GM12878 (cell line): ENCODE measurements at regions not wholly inside any gene's neighbourhood (a gene's known extent, or its start where the extent isn't known, plus 50 kb on each side); places are given as distances from the start of the nearest gene placed in this dataset.

Experiments
- ATAC-seq: fragments of 200-7000 bp; cut with Tn5 transposase; 3 replicates; pipeline ENCODE4 v1.9.1; 2020; ENCODE audit warnings: mild to moderate bottlenecking, moderate library complexity
- BruUV-seq: library from RNA; stranded (reverse); fragments of 400-500 nt; replicated peaks from 2 replicates; lab custom pipeline; 2021; lab: Mats Ljungman, UMichigan
- CTCF ChIA-PET: fragments of 300-600 bp; sonication (Branson Sonifier 250); formaldehyde crosslinking; extraction: SDS; loops from one replicate; lab custom pipeline; 2021; ENCODE audit warnings: inconsistent platforms; lab: Yijun Ruan, JAX
- POLR2A ChIA-PET: fragments of 350-600 bp; formaldehyde crosslinking; extraction: SDS; loops from one replicate; lab custom pipeline; 2021; ENCODE audit warnings: inconsistent platforms; lab: Charles Lee
- RAD21 ChIA-PET: fragments of 300-600 bp; sonication (Branson Sonifier 250); formaldehyde crosslinking; loops from one replicate; lab custom pipeline; 2023; ENCODE audit warnings: antibody characterized with exemption; ENCODE audit not compliant: unreplicated experiment; lab: Charles Lee
- SMC1A ChIA-PET: fragments of 300-600 bp; sonication (Branson Sonifier 250); formaldehyde crosslinking; loops from one replicate; lab custom pipeline; 2023; ENCODE audit not compliant: unreplicated experiment, uncharacterized antibody; lab: Charles Lee
- DNase-seq: peaks from one replicate; pipeline ENCODE4 v3.0.0-alpha.2; 2011; ENCODE audit warnings: low read depth, low spot score
- FAIRE-seq: peaks from 3 replicates; lab custom pipeline; 2011; peaks lifted over from hg19 to GRCh38; lab: Jason Lieb, UNC
- H2AFZ ChIP-seq: 2 replicates; pipeline ENCODE4 v1.6.0; 2011; ENCODE audit warnings: low read depth, low read length, control low read depth; ENCODE audit not compliant: control insufficient read depth
- H3K27ac ChIP-seq: 2 replicates; pipeline ENCODE4 v1.5.1; 2011; ENCODE audit warnings: control low read depth; ENCODE audit not compliant: control insufficient read depth, insufficient read depth
- H3K27me3 ChIP-seq, 2 experiments: replicated peaks in 1 of 2; 2 replicates each; pipeline versions ENCODE4 v1.6.0 to v1.6.1; 2011; ENCODE audit warnings: low read length in 1 of 2; ENCODE audit not compliant: control insufficient read depth in 2 of 2, insufficient read depth in 2 of 2
- H3K36me3 ChIP-seq, 2 experiments: 2 replicates each; pipeline ENCODE4 v1.5.1; 2011; ENCODE audit warnings: low read length in 1 of 2; ENCODE audit not compliant: control insufficient read depth in 2 of 2, insufficient read depth in 2 of 2
- H3K4me1 ChIP-seq: 2 replicates; pipeline ENCODE4 v1.6.1; 2011; ENCODE audit warnings: mild to moderate bottlenecking, low read length, moderate library complexity, mixed read lengths; ENCODE audit not compliant: control insufficient read depth, insufficient read depth
- H3K4me2 ChIP-seq: 2 replicates; pipeline ENCODE4 v1.6.0; 2011; ENCODE audit warnings: control low read depth; ENCODE audit not compliant: control insufficient read depth, insufficient read depth
- H3K4me3 ChIP-seq: fragments of 200-600 bp; sonication (generic); 2 replicates; pipeline ENCODE4 v1.5.1; 2016
- H3K79me2 ChIP-seq: 2 replicates; pipeline ENCODE4 v1.6.0; 2011; ENCODE audit warnings: low read length; ENCODE audit not compliant: control insufficient read depth, insufficient read depth
- H3K9ac ChIP-seq: 2 replicates; pipeline ENCODE4 v1.8.0; 2011; ENCODE audit warnings: low read length, control low read depth, mixed read lengths; ENCODE audit not compliant: control insufficient read depth, insufficient read depth
- H3K9me3 ChIP-seq: replicated peaks from 3 replicates; pipeline ENCODE4 v1.5.1; 2011; ENCODE audit warnings: mild to moderate bottlenecking, low read length; ENCODE audit not compliant: control insufficient read depth, insufficient read depth
- H4K20me1 ChIP-seq: 2 replicates; pipeline ENCODE4 v1.6.0; 2011; ENCODE audit not compliant: control insufficient read depth, insufficient read depth
- BRCA1 ChIP-seq: IDR thresholded peaks from 2 replicates; pipeline ENCODE4 v1.6.1; 2011; ENCODE audit warnings: low read depth, low read length, improper control_type of control experiment
- ESRRA ChIP-seq: IDR thresholded peaks from 2 replicates; pipeline ENCODE4 v1.6.1; 2012; ENCODE audit warnings: mild to moderate bottlenecking, low read length, improper control_type of control experiment
- IKZF2 ChIP-seq, 2 experiments: fragments of 450-650 bp; IDR thresholded peaks; 2 replicates each; pipeline ENCODE4 v1.6.1; 2017; ENCODE audit warnings: mild to moderate bottlenecking in 2 of 2, moderate library complexity in 2 of 2
- JUND ChIP-seq: IDR thresholded peaks from 2 replicates; pipeline ENCODE4 v1.6.1; 2012; ENCODE audit warnings: low read depth, mild to moderate bottlenecking, low read length, improper control_type of control experiment, moderate library complexity
- MTA3 ChIP-seq: IDR thresholded peaks from 2 replicates; pipeline ENCODE4 v1.6.1; 2012; ENCODE audit warnings: low read length, inconsistent platforms, borderline replicate concordance
- NRF1 ChIP-seq: conservative IDR thresholded peaks from 2 replicates; pipeline ENCODE4 v1.6.1; 2011; ENCODE audit warnings: mild to moderate bottlenecking, low read depth, low read length, improper control_type of control experiment
- PAX8 ChIP-seq: fragments of 450-650 bp; IDR thresholded peaks from 2 replicates; pipeline ENCODE4 v1.6.1; 2017; ENCODE audit warnings: mild to moderate bottlenecking, moderate library complexity
- POLR2AphosphoS2 ChIP-seq: IDR thresholded peaks from 2 replicates; pipeline ENCODE4 v1.6.1; 2011; ENCODE audit warnings: low read depth, mild to moderate bottlenecking, low read length, improper control_type of control experiment, moderate library complexity
- SMAD5 ChIP-seq: IDR thresholded peaks from 2 replicates; pipeline ENCODE4 v1.6.1; 2016; ENCODE audit warnings: antibody characterized with exemption, low read depth
- SP1 ChIP-seq: IDR thresholded peaks from one replicate; pipeline ENCODE4 v1.6.1; 2011; ENCODE audit warnings: low read depth, low read length
- YBX1 ChIP-seq: fragments of 450-650 bp; IDR thresholded peaks from 2 replicates; pipeline ENCODE4 v1.6.1; 2016; ENCODE audit warnings: antibody characterized with exemption
- in situ Hi-C: fragments of 300-500 bp; cut with MboI; formaldehyde crosslinking; loops from 9 replicates; pipeline ENCODE4 v1.14.3; 2018; ENCODE audit warnings: mixed read lengths
- intact Hi-C: fragments of 100-400 bp; cut with micrococcal nuclease; formaldehyde crosslinking; loops from one replicate; pipeline ENCODE4 v1.14.2; 2022; ENCODE audit not compliant: unreplicated experiment
- TF ChIP-seq, protein P1 (sequence below): fragments of 450-650 bp; formaldehyde crosslinking; IDR thresholded peaks from 2 replicates; pipeline ENCODE4 v1.4.0; 2020; ENCODE audit warnings: mild to moderate bottlenecking, moderate library complexity
- TF ChIP-seq, protein P2 (sequence below): IDR thresholded peaks from 2 replicates; pipeline ENCODE4 v1.6.1; 2011; ENCODE audit warnings: low read depth, mild to moderate bottlenecking, low read length, moderate library complexity, borderline replicate concordance; ENCODE audit errors: extremely low read depth
- TF ChIP-seq, protein P3 (sequence below): fragments of 450-650 bp; IDR thresholded peaks from 2 replicates; pipeline ENCODE4 v1.6.1; 2017; ENCODE audit warnings: mild to moderate bottlenecking, low read depth, inconsistent platforms; ENCODE audit not compliant: poor library complexity, severe bottlenecking
- TF ChIP-seq, protein P4 (sequence below): IDR thresholded peaks from 2 replicates; pipeline ENCODE4 v1.6.1; 2011; ENCODE audit warnings: low read depth, low read length, improper control_type of control experiment, borderline replicate concordance
- TF ChIP-seq, protein P5 (sequence below): IDR thresholded peaks from 2 replicates; pipeline ENCODE4 v1.6.1; 2012; ENCODE audit warnings: low read depth, low read length, improper control_type of control experiment

DNA sequence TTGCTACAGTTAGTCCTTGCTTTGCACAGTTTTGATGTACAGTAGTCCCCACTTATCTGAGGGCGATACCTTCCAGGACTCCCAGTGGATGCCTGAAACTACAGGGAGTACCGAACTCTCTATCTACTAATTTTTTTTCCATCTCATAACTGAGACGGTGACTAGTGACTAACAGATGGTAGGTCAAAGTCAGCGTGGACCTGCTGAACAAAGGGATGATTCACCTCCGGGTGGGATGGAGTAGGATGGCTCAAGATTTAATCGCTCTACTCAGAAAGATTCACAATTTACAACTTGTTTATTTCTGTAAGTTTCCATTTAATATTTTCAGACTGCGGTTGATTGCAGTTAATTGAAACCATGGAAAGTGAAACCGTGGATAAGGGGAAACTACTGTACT, 655.8 kb downstream of the ZNF674 start (continued):
- TF ChIP-seq, protein P1, sequence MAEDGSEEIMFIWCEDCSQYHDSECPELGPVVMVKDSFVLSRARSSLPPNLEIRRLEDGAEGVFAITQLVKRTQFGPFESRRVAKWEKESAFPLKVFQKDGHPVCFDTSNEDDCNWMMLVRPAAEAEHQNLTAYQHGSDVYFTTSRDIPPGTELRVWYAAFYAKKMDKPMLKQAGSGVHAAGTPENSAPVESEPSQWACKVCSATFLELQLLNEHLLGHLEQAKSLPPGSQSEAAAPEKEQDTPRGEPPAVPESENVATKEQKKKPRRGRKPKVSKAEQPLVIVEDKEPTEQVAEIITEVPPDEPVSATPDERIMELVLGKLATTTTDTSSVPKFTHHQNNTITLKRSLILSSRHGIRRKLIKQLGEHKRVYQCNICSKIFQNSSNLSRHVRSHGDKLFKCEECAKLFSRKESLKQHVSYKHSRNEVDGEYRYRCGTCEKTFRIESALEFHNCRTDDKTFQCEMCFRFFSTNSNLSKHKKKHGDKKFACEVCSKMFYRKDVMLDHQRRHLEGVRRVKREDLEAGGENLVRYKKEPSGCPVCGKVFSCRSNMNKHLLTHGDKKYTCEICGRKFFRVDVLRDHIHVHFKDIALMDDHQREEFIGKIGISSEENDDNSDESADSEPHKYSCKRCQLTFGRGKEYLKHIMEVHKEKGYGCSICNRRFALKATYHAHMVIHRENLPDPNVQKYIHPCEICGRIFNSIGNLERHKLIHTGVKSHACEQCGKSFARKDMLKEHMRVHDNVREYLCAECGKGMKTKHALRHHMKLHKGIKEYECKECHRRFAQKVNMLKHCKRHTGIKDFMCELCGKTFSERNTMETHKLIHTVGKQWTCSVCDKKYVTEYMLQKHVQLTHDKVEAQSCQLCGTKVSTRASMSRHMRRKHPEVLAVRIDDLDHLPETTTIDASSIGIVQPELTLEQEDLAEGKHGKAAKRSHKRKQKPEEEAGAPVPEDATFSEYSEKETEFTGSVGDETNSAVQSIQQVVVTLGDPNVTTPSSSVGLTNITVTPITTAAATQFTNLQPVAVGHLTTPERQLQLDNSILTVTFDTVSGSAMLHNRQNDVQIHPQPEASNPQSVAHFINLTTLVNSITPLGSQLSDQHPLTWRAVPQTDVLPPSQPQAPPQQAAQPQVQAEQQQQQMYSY (CRISPR knock-in tag): no peak
- TF ChIP-seq POLR2AphosphoS2 (no peak), NRF1 (no peak), BRCA1 (no peak), MTA3 (no peak)
- TF ChIP-seq, all 136 proteins: peak for 0

DNA sequence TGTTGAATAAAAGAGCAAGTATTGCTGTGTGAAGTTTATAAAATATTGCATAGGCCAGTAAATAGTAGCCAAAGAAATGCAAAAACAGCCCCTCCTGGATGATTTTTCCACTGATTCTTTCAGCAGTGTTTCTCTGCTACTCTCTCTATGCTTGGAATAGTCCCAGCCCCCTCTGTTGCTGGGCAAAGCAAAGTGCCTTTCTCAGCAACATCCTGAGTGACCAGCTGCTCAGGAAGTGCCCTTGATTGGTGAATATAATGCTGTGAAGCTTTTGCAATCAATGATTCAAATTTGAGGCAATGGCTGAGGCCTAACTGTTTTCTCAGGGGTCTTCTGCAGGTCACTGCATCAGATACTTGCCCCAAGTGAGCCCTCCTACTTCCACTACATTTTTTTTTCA, 656.7 kb downstream of the ZNF674 start:
- no peak overlapping the region for H3K9ac ChIP-seq
- BruUV-seq: no TSS peak
- no peak overlapping the region for H3K4me3 ChIP-seq
- no peak overlapping the region for H3K27ac ChIP-seq
- CTCF ChIA-PET: no interaction called here
- ATAC-seq (no peak), DNase-seq (no peak), FAIRE-seq (no peak)
- H4K20me1 ChIP-seq: no peaks in the 10 kb centered on the region
- in situ Hi-C loops: no loop called here
- RAD21 ChIA-PET: no interaction called here
- H3K4me2 ChIP-seq: no peak overlapping the region
- no peak overlapping the region for H2AFZ ChIP-seq
- no peaks in the 10 kb centered on the region for H3K9me3 ChIP-seq
- H3K27me3 ChIP-seq: no peaks in the 10 kb centered on the region
- intact Hi-C loops: no loop called here
- no peaks in the 10 kb centered on the region for H3K4me1 ChIP-seq
- H3K79me2 ChIP-seq: no peaks in the 10 kb centered on the region
- SMC1A ChIA-PET: interaction anchor here (1.0 kb wide), 1 partner anchor 10 kb away, joined by 4 read pairs; no protein-coding TSS in a partner anchor
- H3K36me3 ChIP-seq: no peaks in the 10 kb centered on the region
- POLR2A ChIA-PET: no interaction called here
- no peak for TF ChIP-seq ESRRA
- TF ChIP-seq SMAD5: no peak
- TF ChIP-seq JUND: no peak
- TF ChIP-seq NRF1: no peak
- TF ChIP-seq YBX1: no peak
- TF ChIP-seq SP1: no peak
- TF ChIP-seq, protein P2, sequence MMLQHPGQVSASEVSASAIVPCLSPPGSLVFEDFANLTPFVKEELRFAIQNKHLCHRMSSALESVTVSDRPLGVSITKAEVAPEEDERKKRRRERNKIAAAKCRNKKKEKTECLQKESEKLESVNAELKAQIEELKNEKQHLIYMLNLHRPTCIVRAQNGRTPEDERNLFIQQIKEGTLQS: no peak
- TF ChIP-seq, protein P3, sequence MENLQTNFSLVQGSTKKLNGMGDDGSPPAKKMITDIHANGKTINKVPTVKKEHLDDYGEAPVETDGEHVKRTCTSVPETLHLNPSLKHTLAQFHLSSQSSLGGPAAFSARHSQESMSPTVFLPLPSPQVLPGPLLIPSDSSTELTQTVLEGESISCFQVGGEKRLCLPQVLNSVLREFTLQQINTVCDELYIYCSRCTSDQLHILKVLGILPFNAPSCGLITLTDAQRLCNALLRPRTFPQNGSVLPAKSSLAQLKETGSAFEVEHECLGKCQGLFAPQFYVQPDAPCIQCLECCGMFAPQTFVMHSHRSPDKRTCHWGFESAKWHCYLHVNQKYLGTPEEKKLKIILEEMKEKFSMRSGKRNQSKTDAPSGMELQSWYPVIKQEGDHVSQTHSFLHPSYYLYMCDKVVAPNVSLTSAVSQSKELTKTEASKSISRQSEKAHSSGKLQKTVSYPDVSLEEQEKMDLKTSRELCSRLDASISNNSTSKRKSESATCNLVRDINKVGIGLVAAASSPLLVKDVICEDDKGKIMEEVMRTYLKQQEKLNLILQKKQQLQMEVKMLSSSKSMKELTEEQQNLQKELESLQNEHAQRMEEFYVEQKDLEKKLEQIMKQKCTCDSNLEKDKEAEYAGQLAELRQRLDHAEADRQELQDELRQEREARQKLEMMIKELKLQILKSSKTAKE: no peak
- no peak for TF ChIP-seq POLR2AphosphoS2
- TF ChIP-seq, protein P4, sequence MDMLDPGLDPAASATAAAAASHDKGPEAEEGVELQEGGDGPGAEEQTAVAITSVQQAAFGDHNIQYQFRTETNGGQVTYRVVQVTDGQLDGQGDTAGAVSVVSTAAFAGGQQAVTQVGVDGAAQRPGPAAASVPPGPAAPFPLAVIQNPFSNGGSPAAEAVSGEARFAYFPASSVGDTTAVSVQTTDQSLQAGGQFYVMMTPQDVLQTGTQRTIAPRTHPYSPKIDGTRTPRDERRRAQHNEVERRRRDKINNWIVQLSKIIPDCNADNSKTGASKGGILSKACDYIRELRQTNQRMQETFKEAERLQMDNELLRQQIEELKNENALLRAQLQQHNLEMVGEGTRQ: no peak
- no peak for TF ChIP-seq IKZF2 (IDR thresholded peaks at IDR 0.05)
- TF ChIP-seq PAX8: no peak
- TF ChIP-seq, protein P5, sequence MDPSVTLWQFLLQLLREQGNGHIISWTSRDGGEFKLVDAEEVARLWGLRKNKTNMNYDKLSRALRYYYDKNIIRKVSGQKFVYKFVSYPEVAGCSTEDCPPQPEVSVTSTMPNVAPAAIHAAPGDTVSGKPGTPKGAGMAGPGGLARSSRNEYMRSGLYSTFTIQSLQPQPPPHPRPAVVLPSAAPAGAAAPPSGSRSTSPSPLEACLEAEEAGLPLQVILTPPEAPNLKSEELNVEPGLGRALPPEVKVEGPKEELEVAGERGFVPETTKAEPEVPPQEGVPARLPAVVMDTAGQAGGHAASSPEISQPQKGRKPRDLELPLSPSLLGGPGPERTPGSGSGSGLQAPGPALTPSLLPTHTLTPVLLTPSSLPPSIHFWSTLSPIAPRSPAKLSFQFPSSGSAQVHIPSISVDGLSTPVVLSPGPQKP: no peak
